Tibial nerve (tissue), 4 donors: ENCODE measurements at regions not wholly inside any gene's neighbourhood (a gene's known extent, or its start where the extent isn't known, plus 50 kb on each side); places are given as distances from the start of the nearest gene placed in this dataset.

ENCODE experiments used
- DNase-seq, 2 donors: peaks; one replicate each; pipeline ENCODE4 v3.0.0-alpha.2; 2019; ENCODE audit warnings: low spot score in 2 of 2
- H3K27ac ChIP-seq, 4 donors: fragments of 200-600 bp; sonication (generic) in 3 of 4; one replicate each; pipeline ENCODE4 v1.5.1; 2017 to 2019; ENCODE audit warnings: mild to moderate bottlenecking in 1 of 4
- H3K27me3 ChIP-seq, 2 donors: fragments of 200-600 bp; sonication (generic) in 1 of 2; one replicate each; pipeline versions ENCODE4 v1.5.1 to v1.6.0; 2017 to 2019
- H3K36me3 ChIP-seq, 3 donors: fragments of 200-600 bp; sonication (generic); one replicate each; pipeline ENCODE4 v1.5.1; 2018 to 2019
- H3K4me1 ChIP-seq, 4 donors: fragments of 200-600 bp; sonication (generic) in 3 of 4; one replicate each; pipeline ENCODE4 v1.5.1; 2017 to 2019
- H3K4me3 ChIP-seq, 4 donors: fragments of 200-600 bp; sonication (generic) in 3 of 4; one replicate each; pipeline ENCODE4 v1.5.1; 2017 to 2019; ENCODE audit warnings: mild to moderate bottlenecking in 1 of 4, moderate library complexity in 1 of 4
- H3K9me3 ChIP-seq, 4 donors: fragments of 200-600 bp; sonication (generic) in 3 of 4; one replicate each; pipeline ENCODE4 v1.5.1; 2017 to 2019
- EP300 ChIP-seq, 2 donors: sonication (generic); formaldehyde crosslinking; IDR thresholded peaks; one replicate each; pipeline ENCODE4 v1.6.1; 2017; ENCODE audit warnings: antibody characterized with exemption in 2 of 2, mild to moderate bottlenecking in 1 of 2
- POLR2A ChIP-seq, 2 donors: fragments of 450-650 bp; IDR thresholded peaks; one replicate each; pipeline ENCODE4 v1.6.1; 2017; ENCODE audit warnings: antibody characterized with exemption in 2 of 2, mild to moderate bottlenecking in 2 of 2, moderate library complexity in 2 of 2
- WGBS, 2 donors: methylation state at CpG; one replicate each; pipeline ENCODE4 v1.1.5; 2018; 5-methylcytosine and 5-hydroxymethylcytosine counted together
- TF ChIP-seq, protein P1 (sequence below), 5 experiments: fragments of 200-600 bp in 3 of 5; fragments of 450-650 bp in 2 of 5; sonication (generic) in 3 of 5; IDR thresholded peaks; one replicate each; pipeline ENCODE4 v1.5.1; 2016 to 2019; ENCODE audit warnings: antibody characterized with exemption in 5 of 5, mild to moderate bottlenecking in 3 of 5, moderate library complexity in 2 of 5

GRCh38 chr5:25500635-25501034, 855.9 kb upstream of the CDH10 start:
- no peak for DNase-seq
- H3K4me1 ChIP-seq = no peaks in the 10 kb centered on the region
- TF ChIP-seq, protein P1, sequence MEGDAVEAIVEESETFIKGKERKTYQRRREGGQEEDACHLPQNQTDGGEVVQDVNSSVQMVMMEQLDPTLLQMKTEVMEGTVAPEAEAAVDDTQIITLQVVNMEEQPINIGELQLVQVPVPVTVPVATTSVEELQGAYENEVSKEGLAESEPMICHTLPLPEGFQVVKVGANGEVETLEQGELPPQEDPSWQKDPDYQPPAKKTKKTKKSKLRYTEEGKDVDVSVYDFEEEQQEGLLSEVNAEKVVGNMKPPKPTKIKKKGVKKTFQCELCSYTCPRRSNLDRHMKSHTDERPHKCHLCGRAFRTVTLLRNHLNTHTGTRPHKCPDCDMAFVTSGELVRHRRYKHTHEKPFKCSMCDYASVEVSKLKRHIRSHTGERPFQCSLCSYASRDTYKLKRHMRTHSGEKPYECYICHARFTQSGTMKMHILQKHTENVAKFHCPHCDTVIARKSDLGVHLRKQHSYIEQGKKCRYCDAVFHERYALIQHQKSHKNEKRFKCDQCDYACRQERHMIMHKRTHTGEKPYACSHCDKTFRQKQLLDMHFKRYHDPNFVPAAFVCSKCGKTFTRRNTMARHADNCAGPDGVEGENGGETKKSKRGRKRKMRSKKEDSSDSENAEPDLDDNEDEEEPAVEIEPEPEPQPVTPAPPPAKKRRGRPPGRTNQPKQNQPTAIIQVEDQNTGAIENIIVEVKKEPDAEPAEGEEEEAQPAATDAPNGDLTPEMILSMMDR (IDR thresholded peaks at IDR 0.05) = no peak
- TF ChIP-seq POLR2A (IDR thresholded peaks at IDR 0.05) (no peak), EP300 (IDR thresholded peaks at IDR 0.05) (no peak)
- no peaks in the 10 kb centered on the region for H3K9me3 ChIP-seq
- 47 to 67% methylated on average over 1 of the region's 1 CpG for WGBS, 2 donors
- H3K27me3 ChIP-seq = no peaks in the 10 kb centered on the region
- no peaks in the 10 kb centered on the region for H3K36me3 ChIP-seq
- no peak overlapping the region for H3K4me3 ChIP-seq
- H3K27ac ChIP-seq = no peak overlapping the region

- 78 to 79% methylated on average over 6 of the region's 6 CpGs for WGBS, 2 donors
- Histone ChIP-seq H3K4me3 (no peak overlapping the region), H3K27ac (no peak overlapping the region), H3K36me3 (no peaks in the 10 kb centered on the region), H3K4me1 (no peaks in the 10 kb centered on the region), H3K9me3 (no peaks in the 10 kb centered on the region), H3K27me3 (no peaks in the 10 kb centered on the region)
- TF ChIP-seq EP300 (IDR thresholded peaks at IDR 0.05) (no peak), POLR2A (IDR thresholded peaks at IDR 0.05) (no peak)
- TF ChIP-seq, protein P1 (IDR thresholded peaks at IDR 0.05) = no peak
- DNase-seq = no peak
These were observed 845.2 kb upstream of the CDH10 start for GRCh38 chr5:25489834-25490538.

GRCh38 chr5:25488119-25488518, 843.3 kb upstream of the CDH10 start:
- Histone ChIP-seq H3K4me3 (no peak overlapping the region), H3K27me3 (no peaks in the 10 kb centered on the region), H3K9me3 (no peaks in the 10 kb centered on the region), H3K36me3 (no peaks in the 10 kb centered on the region), H3K4me1 (no peaks in the 10 kb centered on the region), H3K27ac (no peak overlapping the region)
- 68 to 69% methylated on average over 1 of the region's 1 CpG for WGBS, 2 donors
- TF ChIP-seq, protein P1 (IDR thresholded peaks at IDR 0.05) = no peak
- TF ChIP-seq EP300 (IDR thresholded peaks at IDR 0.05) = no peak
- TF ChIP-seq POLR2A (IDR thresholded peaks at IDR 0.05) = no peak
- DNase-seq = no peak

DNA sequence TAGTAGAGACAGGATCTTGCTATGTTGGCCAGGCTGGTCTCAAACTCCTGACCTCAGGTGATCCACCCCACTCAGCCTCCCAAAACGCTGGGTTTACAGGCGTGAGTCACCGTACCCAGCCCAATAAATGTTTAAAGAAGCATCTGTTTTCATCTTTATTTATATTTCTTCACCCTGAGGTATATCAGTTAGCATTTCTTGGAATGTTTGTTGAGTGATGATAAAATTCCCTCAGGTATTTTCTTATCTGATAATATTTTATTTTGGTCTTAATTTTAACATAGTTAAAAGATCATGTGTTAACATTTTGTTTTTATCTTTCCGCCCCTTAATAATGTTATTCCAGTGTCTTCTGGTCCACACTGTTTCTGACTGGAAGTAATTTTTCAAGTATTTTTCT, 839.6 kb upstream of the CDH10 start:
- Histone ChIP-seq H3K36me3 (no peaks in the 10 kb centered on the region), H3K27me3 (no peaks in the 10 kb centered on the region), H3K4me3 (no peak overlapping the region), H3K27ac (no peak overlapping the region), H3K9me3 (no peaks in the 10 kb centered on the region), H3K4me1 (no peaks in the 10 kb centered on the region)
- no peak for TF ChIP-seq POLR2A (IDR thresholded peaks at IDR 0.05)
- no peak for TF ChIP-seq EP300 (IDR thresholded peaks at IDR 0.05)
- TF ChIP-seq, protein P1 (IDR thresholded peaks at IDR 0.05) = no peak
- DNase-seq = no peak
- WGBS, 2 donors = 70 to 73% methylated on average over 4 of the region's 4 CpGs

DNA sequence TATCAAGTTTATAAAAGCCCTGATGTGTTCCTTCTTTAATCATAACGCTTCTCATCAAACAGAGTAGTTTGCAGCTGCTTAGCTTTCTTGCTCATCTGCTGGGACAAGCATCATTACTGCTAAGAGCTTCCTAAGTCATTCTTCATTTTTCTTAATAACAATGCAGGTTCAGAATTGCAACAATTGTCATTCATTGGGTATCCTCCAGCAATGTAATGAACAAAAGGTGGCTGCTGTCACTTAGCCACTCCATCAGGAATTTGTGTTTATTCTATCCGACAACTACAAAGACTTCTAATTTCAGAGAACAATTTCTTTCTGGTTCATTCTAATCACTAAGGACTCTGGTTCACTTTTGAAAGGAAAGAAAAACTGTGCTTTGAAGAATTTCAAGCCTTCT, 836.7 kb upstream of the CDH10 start:
- H3K4me3 ChIP-seq = no peak overlapping the region
- no peak for DNase-seq
- no peaks in the 10 kb centered on the region for H3K9me3 ChIP-seq
- H3K4me1 ChIP-seq = no peaks in the 10 kb centered on the region
- no peak overlapping the region for H3K27ac ChIP-seq
- no peaks in the 10 kb centered on the region for H3K36me3 ChIP-seq
- H3K27me3 ChIP-seq = no peaks in the 10 kb centered on the region
- TF ChIP-seq EP300 (IDR thresholded peaks at IDR 0.05) (no peak), POLR2A (IDR thresholded peaks at IDR 0.05) (no peak)
- TF ChIP-seq, protein P1 (IDR thresholded peaks at IDR 0.05) = no peak
- 46 to 47% methylated on average over 2 of the region's 2 CpGs for WGBS, 2 donors
